HG02970 (cell line): ENCODE measurements at regions not wholly inside any gene's neighbourhood (a gene's known extent, or its start where the extent isn't known, plus 50 kb on each side); places are given as distances from the start of the nearest gene placed in this dataset.

Experiments
- ATAC-seq: cut with Tn5 transposase; IDR thresholded peaks from one replicate; pipeline ENCODE4 v1.9.1; 2021; ENCODE audit warnings: mild to moderate bottlenecking, moderate library complexity, moderate number of reproducible peaks; ENCODE audit not compliant: unreplicated experiment, low FRiP score

GRCh38 chr10:111840546-111840945, 343.0 kb downstream of the GPAM start:
- no peak for ATAC-seq

GRCh38 chr10:111852801-111853200, 330.8 kb downstream of the GPAM start:
- ATAC-seq = no peak

DNA sequence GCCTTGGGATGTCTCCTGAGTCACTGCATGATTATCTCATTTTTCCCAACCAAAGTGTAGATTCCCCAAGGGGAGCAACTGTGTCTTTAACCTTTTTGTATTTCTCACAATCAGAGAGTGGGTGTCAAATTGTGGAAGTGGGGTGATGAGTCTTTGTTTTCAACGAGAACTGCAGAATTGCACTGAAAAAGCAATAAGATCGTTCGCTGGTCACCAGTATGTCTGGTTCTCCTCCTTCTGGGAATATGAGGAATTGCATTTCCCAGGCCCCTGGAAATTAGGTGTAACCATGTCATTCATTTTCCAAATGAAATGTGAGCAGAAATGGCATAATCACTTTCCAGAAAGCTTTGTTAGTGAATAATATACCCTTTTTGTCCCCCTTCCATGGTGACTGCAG, 326.9 kb downstream of the GPAM start:
- ATAC-seq = no peak

DNA sequence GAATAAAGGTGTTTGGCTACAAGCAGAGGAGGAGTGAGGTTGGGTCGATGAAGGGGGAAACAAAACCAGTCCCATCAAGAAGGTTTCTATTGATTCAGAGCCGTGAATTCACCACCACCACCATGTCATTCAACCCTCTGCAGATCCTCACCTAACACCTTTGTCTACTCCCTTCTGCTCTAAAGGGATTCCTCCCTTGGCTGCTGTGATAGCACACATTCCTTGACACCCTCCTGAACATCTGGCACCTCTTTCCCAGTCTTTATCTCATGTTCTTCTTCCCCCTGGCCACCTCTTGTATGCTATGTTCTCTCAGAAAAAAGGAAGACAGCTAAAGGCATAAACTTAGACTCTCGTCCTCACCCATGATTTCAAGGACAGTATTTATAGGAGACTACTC, 318.0 kb downstream of the GPAM start:
- no peak for ATAC-seq

- no peak for ATAC-seq
These were observed 312.1 kb downstream of the GPAM start for GRCh38 chr10:111871458-111871857.

GRCh38 chr10:111872591-111872990, 311.0 kb downstream of the GPAM start:
- no peak for ATAC-seq

- no peak for ATAC-seq
These were observed 310.5 kb downstream of the GPAM start for GRCh38 chr10:111873041-111873440.

- no peak for ATAC-seq
These were observed 309.9 kb downstream of the GPAM start for GRCh38 chr10:111873621-111874135.

DNA sequence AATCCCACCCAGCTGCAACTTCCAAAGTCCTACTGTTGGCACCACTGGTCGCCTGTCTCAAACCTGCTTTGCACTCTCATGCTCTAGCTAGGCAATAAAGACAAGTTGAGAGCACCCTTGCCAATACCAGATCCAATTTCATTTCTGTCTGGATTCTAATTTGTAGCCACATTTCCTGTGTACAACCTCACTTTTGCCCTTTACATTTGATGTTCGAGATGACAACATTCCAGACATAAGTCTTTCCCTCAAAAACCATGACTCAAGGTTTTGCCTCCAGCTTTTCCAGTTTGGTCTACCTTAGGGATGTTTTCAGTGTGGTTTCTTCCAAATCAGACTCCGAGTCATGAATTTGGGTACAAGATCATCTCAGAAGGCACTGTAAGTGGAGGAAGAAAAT, 309.0 kb downstream of the GPAM start:
- ATAC-seq = no peak

GRCh38 chr10:111875725-111876124, 307.8 kb downstream of the GPAM start:
- no peak for ATAC-seq

DNA sequence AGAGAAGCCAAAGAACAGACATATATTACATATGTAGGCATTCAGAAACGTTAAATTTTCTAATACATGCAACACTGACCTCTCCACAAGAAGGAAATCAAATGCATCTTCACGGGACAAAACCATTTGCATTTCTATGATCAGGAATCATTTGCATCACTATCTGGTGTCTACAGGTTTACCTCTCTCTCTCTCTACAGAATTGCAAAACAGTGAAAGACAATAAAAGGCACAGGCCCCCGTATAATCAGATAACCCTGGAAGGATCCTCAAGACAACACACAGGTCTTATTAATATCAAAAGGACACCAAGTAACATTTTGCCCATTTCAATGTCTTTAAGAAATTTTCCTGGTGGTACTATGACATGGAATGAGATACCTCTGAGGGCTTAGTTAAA, 306.3 kb downstream of the GPAM start:
- ATAC-seq = no peak

DNA sequence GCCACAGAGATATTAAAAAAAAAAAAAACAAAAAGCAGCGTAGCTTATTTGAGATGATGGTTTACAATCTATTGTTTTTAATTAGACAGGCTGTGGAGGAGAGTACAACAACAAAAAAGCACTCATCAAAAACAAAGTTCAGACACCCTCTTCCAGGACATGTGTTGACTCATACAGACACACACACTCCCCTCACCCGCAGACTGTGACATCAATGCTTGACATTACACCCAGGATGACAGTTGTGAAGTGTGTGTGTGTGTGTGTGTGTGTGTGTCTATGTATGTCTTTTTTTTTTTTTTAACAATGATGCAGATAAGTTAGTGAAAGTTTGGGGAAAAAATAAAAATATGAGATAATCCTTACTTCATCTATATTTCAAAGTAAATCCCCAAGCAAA, 303.6 kb downstream of the GPAM start:
- ATAC-seq = no peak

DNA sequence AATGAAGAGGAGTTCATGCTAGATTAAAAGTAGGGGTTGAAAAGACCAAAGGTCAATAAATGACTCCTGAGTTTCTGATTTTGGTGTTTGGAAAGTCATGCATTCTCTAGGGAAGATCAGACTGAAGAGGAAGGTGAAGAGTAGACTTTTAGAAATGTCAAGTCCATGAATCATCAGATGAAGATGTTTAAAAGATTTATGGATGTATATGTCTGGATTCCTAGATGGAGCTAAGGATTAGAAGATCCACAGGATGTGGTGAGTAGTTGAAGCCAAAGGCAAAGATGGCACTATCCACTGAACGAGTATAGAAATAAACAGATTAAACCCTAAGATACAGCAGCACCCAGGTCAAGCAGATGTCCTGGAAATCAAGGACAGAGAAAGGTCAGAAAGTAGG, 298.5 kb downstream of the GPAM start:
- ATAC-seq = no peak

DNA sequence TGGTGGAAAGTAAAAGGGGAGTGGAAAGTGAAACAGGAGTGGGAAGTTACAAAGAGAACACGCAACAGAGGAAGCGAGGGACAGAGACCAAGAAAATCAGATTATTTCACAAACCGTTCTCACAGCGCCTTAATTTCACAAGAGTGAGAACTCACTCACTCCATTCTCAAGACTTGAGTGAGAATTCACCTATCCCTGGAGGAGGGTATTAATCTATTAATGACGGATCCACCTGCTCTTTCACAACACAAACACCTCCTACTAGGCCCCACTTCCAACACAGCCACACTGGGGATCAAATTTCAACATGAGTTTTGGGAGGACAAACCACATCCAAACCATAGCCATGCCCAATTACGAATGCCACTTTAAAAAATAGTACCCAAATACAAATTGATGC, 297.6 kb downstream of the GPAM start:
- ATAC-seq = no peak

GRCh38 chr10:111887266-111887665, 296.3 kb downstream of the GPAM start:
- no peak for ATAC-seq

DNA sequence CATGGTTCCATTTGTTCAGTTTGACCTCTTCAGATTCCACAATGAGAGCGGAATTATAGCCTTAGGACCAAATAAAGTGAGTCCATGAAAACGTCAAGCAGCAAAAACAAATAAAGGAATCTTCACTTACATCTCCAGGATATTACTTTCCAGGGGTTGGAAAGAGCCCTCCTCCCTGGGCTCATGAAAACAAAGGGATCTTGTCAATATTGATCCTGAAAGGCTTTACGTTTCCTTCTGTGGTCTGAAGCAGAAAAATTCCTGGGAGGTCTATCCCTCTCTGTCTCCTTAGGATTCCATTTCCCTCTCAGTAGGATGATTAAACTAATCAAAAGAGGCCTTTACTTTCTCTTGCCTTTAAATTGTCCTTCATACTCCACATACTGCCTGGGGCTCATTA, 293.5 kb downstream of the GPAM start:
- no peak for ATAC-seq

GRCh38 chr10:111916011-111916410, 267.6 kb downstream of the GPAM start:
- no peak for ATAC-seq

DNA sequence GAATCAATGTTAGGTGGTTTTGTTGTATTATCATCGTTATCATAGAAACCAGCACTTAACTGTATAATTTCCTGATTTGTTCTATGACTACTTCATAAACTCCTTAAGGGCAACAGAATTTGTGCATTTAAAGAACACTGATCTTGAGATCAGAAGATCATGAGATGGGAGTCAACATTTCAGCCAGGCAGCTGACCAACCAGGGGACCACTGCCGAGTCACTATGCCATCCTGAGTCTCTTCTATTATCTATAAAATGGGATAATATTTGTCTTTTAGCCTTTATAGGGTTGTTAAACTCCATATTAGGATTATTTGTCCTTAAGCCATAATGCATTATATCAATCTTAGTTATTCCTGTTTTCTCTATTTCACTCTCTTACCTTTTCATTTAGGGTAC, 261.7 kb downstream of the GPAM start:
- no peak for ATAC-seq

DNA sequence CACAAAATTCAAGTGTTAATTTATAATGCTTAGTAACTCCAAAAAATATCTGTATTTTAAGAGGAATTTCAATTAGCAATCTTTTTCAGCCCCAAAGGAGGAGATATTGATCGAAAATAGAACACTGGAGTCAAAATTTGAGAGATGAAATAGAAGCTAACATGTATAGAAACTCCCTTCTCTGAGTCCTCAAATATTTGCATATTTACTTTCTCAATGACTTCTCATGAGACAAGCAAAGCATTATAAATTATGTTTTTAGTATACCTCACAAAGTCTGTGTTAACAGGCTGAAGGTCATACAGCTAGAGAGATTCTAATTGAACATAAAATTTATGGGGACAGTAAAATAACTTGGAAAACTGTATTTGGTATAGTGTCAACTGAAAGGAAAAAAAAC, 260.5 kb downstream of the GPAM start:
- no peak for ATAC-seq

- no peak for ATAC-seq
These were observed 257.3 kb downstream of the GPAM start for GRCh38 chr10:111926286-111926685.

- ATAC-seq = no peak
These were observed 249.6 kb downstream of the GPAM start for GRCh38 chr10:111933937-111934336.

DNA sequence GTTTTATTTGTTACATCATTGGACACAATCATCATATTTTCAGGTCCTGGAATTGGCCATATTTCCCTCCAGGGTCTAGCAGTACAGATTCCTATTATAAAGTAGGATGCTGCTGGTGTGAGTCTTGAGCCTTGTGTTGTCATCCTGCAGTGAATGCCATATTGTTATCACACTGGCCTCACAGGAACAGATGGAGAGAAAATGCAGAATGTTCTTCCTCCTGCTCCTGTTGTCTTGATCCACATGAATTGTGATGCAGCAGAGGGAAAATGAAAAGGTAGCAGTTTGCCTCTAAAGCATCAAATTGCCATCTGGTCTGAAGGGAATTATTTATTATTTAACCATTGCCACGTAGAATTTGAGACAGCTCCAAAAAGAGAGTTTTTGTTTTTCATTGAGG, 248.6 kb downstream of the GPAM start:
- ATAC-seq = no peak

- no peak for ATAC-seq
These were observed 247.4 kb downstream of the GPAM start for GRCh38 chr10:111936143-111936542.
